ENCODE measurements at regions not wholly inside any gene's neighbourhood (a gene's known extent, or its start where the extent isn't known, plus 50 kb on each side); places are given as distances from the start of the nearest gene placed in this dataset.
A peak's percentile ranks its signal among the peaks of the same experiment; 100 is the strongest.

DNA sequence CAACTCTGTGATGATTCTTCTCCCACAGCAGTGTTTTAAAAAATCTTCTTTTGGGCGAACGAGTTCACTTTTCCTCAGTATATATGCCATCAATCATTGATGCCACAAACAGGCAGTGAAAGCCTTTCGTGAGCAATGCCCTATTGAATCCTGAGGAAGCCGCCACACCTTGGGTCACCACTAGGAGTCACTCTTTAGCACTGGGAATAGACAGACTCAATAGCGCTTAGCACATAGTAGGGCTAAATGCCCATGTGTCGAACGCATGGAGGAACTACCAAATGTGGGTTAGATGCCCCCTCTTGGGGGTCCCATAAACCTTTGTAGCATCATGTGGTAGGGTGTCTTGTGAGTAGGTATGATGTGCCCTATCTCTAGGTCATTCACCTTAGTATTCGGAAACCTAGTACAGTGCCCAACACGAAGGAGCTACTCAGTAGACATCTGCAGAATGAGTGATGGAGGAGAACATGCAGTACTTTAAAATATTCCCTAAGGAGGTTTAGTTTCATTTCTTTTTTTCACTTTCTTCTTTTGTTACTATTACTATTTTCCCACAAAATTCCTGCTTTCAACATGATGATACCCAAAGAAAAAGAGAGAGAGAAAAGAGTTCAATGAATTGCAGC lies 603.7 kb downstream of the BNC2 start:
- H3K4me2 ChIP-seq: peak overlapping the region; percentile 82
- peak overlapping the region; percentile 54 to 86 for H3K27ac ChIP-seq (ENCODE audit: low read depth in 2 of 2, low read length in 1 of 2)
- no peaks in the 10 kb centered on the region for H3K79me2 ChIP-seq (ENCODE audit: insufficient read depth)
- TF ChIP-seq, protein P1, sequence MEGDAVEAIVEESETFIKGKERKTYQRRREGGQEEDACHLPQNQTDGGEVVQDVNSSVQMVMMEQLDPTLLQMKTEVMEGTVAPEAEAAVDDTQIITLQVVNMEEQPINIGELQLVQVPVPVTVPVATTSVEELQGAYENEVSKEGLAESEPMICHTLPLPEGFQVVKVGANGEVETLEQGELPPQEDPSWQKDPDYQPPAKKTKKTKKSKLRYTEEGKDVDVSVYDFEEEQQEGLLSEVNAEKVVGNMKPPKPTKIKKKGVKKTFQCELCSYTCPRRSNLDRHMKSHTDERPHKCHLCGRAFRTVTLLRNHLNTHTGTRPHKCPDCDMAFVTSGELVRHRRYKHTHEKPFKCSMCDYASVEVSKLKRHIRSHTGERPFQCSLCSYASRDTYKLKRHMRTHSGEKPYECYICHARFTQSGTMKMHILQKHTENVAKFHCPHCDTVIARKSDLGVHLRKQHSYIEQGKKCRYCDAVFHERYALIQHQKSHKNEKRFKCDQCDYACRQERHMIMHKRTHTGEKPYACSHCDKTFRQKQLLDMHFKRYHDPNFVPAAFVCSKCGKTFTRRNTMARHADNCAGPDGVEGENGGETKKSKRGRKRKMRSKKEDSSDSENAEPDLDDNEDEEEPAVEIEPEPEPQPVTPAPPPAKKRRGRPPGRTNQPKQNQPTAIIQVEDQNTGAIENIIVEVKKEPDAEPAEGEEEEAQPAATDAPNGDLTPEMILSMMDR (IDR thresholded peaks at IDR 0.05): peak; percentile 73
- TF ChIP-seq, protein P2, sequence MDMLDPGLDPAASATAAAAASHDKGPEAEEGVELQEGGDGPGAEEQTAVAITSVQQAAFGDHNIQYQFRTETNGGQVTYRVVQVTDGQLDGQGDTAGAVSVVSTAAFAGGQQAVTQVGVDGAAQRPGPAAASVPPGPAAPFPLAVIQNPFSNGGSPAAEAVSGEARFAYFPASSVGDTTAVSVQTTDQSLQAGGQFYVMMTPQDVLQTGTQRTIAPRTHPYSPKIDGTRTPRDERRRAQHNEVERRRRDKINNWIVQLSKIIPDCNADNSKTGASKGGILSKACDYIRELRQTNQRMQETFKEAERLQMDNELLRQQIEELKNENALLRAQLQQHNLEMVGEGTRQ (IDR thresholded peaks at IDR 0.05; ENCODE audit: borderline replicate concordance, low read depth, low read length): no peak
- TF ChIP-seq, protein P3, sequence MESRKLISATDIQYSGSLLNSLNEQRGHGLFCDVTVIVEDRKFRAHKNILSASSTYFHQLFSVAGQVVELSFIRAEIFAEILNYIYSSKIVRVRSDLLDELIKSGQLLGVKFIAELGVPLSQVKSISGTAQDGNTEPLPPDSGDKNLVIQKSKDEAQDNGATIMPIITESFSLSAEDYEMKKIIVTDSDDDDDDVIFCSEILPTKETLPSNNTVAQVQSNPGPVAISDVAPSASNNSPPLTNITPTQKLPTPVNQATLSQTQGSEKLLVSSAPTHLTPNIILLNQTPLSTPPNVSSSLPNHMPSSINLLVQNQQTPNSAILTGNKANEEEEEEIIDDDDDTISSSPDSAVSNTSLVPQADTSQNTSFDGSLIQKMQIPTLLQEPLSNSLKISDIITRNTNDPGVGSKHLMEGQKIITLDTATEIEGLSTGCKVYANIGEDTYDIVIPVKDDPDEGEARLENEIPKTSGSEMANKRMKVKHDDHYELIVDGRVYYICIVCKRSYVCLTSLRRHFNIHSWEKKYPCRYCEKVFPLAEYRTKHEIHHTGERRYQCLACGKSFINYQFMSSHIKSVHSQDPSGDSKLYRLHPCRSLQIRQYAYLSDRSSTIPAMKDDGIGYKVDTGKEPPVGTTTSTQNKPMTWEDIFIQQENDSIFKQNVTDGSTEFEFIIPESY (IDR thresholded peaks at IDR 0.05; ENCODE audit: borderline replicate concordance, low read depth): 0 out of 2 replicates have a peak, but pooled peaks have one; percentile 47
- peak; percentile 42; the same call in 1 of the 2 replicates for TF ChIP-seq RAD21 (IDR thresholded peaks at IDR 0.05; ENCODE audit: low read length)
- peak overlapping the region in 1 of 2 experiments; percentile 58; a peak in 2 of 4 replicates for H3K4me3 ChIP-seq (ENCODE audit: low read depth in 2 of 2, low read length in 1 of 2)
- POLR2A ChIA-PET: no interaction called here
- H4K20me1 ChIP-seq (ENCODE audit: insufficient read depth): no peaks in the 10 kb centered on the region
- H3K27me3 ChIP-seq (ENCODE audit: insufficient read depth): no peaks in the 10 kb centered on the region
- peak overlapping the region; percentile 95 for H2AFZ ChIP-seq (ENCODE audit: low read depth)
- H3K9me3 ChIP-seq: no peaks in the 10 kb centered on the region
- H3K4me1 ChIP-seq (ENCODE audit: control insufficient read depth in 1 of 2, insufficient read depth in 2 of 2, low read depth in 1 of 2, low read length in 1 of 2): peaks cover 0 to 23% of the 10 kb centered on the region in 2 experiments; a peak in 2 of 4 replicates
- no peaks in the 10 kb centered on the region for H3K36me3 ChIP-seq (replicated peaks in 1 of 2; ENCODE audit: control insufficient read depth in 1 of 2, insufficient read depth in 2 of 2, low read length in 1 of 2)
- no peak for DNase-seq
- 96% methylated on average over 9 of the region's 9 CpGs for WGBS (ENCODE audit: low lambda C conversion rate)
- H3K9ac ChIP-seq: peak overlapping the region; percentile 60; the same call in 1 of the 2 replicates
- H3K9me2 ChIP-seq: no peaks in the 10 kb centered on the region
- CTCF ChIA-PET: interaction anchor here (0.7 to 5.0 kb wide), 8 partner anchors 10 to 1004 kb away, joined by 3 to 46 read pairs (median 4); no protein-coding TSS in a partner anchor
- no peaks in the 10 kb centered on the region for H3F3A ChIP-seq (replicated peaks; ENCODE audit: insufficient read depth)

DNA sequence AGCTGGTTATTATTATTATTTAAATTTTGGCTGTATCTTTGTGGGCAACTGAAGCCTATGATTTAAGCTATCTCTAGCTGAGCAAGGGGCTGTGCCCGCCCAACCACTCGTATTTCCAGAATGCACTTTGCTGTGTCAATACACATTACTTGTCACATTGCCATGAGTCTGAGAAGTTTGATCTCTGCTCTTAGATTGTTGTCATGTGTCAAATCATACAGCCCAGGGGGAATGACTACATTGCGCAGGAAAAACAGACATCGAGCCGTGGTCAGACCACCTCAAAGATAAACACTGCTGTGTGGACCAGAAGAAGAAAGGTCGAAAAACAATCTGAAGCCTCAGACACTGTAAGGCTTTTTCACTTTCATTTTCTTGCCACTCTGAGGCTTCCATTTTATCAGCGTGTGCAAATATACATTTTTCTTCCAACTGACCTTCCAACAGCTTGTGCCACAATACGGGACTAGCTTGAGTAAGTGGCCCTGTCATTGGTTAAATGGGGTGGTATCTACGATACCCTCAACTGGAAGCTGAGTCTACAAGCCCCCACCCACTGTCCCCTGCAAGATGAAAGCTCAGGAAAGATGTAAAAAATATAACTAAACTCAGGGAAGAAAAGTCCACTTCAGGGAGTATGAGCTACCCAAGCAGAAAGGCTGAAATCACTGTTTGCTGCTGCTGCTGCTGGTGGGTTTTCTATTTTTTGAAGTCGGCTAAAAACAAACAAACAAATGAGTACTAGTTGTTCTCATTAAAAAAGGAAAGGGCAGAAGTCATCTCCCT lies 603.0 kb downstream of the BNC2 start:
- 17% methylated on average over 10 of the region's 10 CpGs for WGBS (ENCODE audit: low lambda C conversion rate)
- Histone ChIP-seq H3K9me3 (no peaks in the 10 kb centered on the region), H4K20me1 (ENCODE audit: insufficient read depth) (no peaks in the 10 kb centered on the region), H3K79me2 (ENCODE audit: insufficient read depth) (no peaks in the 10 kb centered on the region), H3K9ac (peak overlapping the region; percentile 60), H3K9me2 (no peaks in the 10 kb centered on the region), H3K36me3 (replicated peaks in 1 of 2; ENCODE audit: control insufficient read depth in 1 of 2, insufficient read depth in 2 of 2, low read length in 1 of 2) (no peaks in the 10 kb centered on the region), H3K27ac (ENCODE audit: low read depth in 2 of 2, low read length in 1 of 2) (peak overlapping the region; percentile 54 to 86), H3K27me3 (ENCODE audit: insufficient read depth) (no peaks in the 10 kb centered on the region), H3F3A (replicated peaks; ENCODE audit: insufficient read depth) (no peaks in the 10 kb centered on the region), H2AFZ (ENCODE audit: low read depth) (peak overlapping the region; percentile 95), H3K4me1 (ENCODE audit: control insufficient read depth in 1 of 2, insufficient read depth in 2 of 2, low read depth in 1 of 2, low read length in 1 of 2) (peaks cover 0 to 23% of the 10 kb centered on the region in 2 experiments; a peak in 2 of 4 replicates), H3K4me2 (peak overlapping the region; percentile 82), H3K4me3 (ENCODE audit: low read depth in 2 of 2, low read length in 1 of 2) (peak overlapping the region; percentile 34 to 58)
- DNase-seq: peak; percentile 29
- CTCF ChIA-PET: interaction anchor here (0.7 to 5.0 kb wide), 7 partner anchors 10 to 1003 kb away, joined by 3 to 46 read pairs (median 3); no protein-coding TSS in a partner anchor
- POLR2A ChIA-PET: no interaction called here
- TF ChIP-seq RXRA (IDR thresholded peaks at IDR 0.05; ENCODE audit: borderline replicate concordance, low read depth): no peak
- peak; percentile 40; the same call in 1 of the 2 replicates for TF ChIP-seq YY1 (IDR thresholded peaks at IDR 0.05; ENCODE audit: low read depth)
- no peak for TF ChIP-seq NRF1 (IDR thresholded peaks at IDR 0.05; ENCODE audit: low read depth, low read length)
- TF ChIP-seq, protein P4, sequence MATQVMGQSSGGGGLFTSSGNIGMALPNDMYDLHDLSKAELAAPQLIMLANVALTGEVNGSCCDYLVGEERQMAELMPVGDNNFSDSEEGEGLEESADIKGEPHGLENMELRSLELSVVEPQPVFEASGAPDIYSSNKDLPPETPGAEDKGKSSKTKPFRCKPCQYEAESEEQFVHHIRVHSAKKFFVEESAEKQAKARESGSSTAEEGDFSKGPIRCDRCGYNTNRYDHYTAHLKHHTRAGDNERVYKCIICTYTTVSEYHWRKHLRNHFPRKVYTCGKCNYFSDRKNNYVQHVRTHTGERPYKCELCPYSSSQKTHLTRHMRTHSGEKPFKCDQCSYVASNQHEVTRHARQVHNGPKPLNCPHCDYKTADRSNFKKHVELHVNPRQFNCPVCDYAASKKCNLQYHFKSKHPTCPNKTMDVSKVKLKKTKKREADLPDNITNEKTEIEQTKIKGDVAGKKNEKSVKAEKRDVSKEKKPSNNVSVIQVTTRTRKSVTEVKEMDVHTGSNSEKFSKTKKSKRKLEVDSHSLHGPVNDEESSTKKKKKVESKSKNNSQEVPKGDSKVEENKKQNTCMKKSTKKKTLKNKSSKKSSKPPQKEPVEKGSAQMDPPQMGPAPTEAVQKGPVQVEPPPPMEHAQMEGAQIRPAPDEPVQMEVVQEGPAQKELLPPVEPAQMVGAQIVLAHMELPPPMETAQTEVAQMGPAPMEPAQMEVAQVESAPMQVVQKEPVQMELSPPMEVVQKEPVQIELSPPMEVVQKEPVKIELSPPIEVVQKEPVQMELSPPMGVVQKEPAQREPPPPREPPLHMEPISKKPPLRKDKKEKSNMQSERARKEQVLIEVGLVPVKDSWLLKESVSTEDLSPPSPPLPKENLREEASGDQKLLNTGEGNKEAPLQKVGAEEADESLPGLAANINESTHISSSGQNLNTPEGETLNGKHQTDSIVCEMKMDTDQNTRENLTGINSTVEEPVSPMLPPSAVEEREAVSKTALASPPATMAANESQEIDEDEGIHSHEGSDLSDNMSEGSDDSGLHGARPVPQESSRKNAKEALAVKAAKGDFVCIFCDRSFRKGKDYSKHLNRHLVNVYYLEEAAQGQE (IDR thresholded peaks at IDR 0.05; ENCODE audit: low read depth, low read length): no peak
- peak in 1 of 2 experiments; percentile 71; a peak in 2 of 4 replicates for TF ChIP-seq EP300 (IDR thresholded peaks at IDR 0.05; ENCODE audit: borderline replicate concordance in 1 of 2, low read depth in 1 of 2, low read length in 1 of 2)
- 0 out of 2 replicates have a peak, but pooled peaks have one; percentile 13 for TF ChIP-seq FOXM1 (IDR thresholded peaks at IDR 0.05; ENCODE audit: low read depth)
- TF ChIP-seq SIN3A (IDR thresholded peaks at IDR 0.05; ENCODE audit: borderline replicate concordance, low read depth, low read length): no peak
- no peak for TF ChIP-seq TEAD4 (IDR thresholded peaks at IDR 0.05; ENCODE audit: borderline replicate concordance, insufficient read depth)
- no peak for TF ChIP-seq CHD2 (IDR thresholded peaks at IDR 0.05; ENCODE audit: low read length, partially characterized antibody)
- peak; percentile 45; the same call in 1 of the 2 replicates for TF ChIP-seq MXI1 (IDR thresholded peaks at IDR 0.05; ENCODE audit: low read depth, low read length)

Measured in SK-N-SH (cell line).